ENCODE measurements at regions not wholly inside any gene's neighbourhood (a gene's known extent, or its start where the extent isn't known, plus 50 kb on each side); places are given as distances from the start of the nearest gene placed in this dataset.

DNA sequence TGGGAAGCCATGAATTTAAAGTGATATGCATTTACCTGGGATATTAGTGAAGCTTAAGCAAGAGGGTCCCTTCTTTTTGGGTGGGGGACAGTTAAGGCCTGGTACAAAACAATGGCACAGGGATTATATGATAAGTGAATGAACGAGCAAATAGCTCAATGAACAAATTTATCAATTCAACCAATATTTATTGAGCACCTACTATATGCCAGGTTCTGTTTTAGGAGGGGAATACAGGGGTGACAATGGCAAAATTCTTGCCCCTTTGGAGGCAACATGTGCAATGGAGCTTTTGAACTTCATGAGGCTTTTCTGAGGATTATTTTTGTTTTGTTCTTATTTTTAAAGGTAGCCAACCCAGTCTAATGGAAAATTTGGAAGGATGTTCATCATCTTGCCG lies 68.2 kb downstream of the FOXD2 start:
- ChIA-PET CTCF (interaction anchor here (0.6 to 1.2 kb wide), 3 partner anchors 64 to 1648 kb away, joined by 3 to 4 read pairs (median 3); no protein-coding TSS in a partner anchor), POLR2A (ENCODE audit: low non-redundant PET) (no interaction called here)

DNA sequence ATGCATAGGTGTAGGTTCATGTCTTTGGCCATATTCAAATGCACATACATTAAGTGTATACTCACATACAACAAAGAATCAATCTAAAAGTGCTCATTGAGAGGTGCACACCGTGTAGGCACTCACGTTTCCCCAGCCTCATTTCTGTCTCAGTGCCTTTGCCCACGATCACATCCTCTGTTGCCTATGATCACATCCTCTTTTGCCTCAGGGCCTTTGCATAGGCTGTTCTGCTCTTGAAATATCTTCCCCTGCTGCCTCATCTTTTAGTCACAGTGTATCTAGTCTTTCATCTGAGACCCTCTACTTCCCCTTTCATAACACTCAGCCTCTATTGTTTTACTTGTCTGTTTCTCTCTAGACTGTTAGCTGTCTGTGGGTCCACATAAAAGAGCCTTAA lies 69.3 kb downstream of the FOXD2 start:
- CTCF ChIA-PET = no interaction called here
- POLR2A ChIA-PET (ENCODE audit: low non-redundant PET) = no interaction called here

More for the DNA sequence above, 68.2 kb downstream of the FOXD2 start:
- TF ChIP-seq, protein P1, sequence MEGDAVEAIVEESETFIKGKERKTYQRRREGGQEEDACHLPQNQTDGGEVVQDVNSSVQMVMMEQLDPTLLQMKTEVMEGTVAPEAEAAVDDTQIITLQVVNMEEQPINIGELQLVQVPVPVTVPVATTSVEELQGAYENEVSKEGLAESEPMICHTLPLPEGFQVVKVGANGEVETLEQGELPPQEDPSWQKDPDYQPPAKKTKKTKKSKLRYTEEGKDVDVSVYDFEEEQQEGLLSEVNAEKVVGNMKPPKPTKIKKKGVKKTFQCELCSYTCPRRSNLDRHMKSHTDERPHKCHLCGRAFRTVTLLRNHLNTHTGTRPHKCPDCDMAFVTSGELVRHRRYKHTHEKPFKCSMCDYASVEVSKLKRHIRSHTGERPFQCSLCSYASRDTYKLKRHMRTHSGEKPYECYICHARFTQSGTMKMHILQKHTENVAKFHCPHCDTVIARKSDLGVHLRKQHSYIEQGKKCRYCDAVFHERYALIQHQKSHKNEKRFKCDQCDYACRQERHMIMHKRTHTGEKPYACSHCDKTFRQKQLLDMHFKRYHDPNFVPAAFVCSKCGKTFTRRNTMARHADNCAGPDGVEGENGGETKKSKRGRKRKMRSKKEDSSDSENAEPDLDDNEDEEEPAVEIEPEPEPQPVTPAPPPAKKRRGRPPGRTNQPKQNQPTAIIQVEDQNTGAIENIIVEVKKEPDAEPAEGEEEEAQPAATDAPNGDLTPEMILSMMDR (conservative IDR thresholded peaks at IDR 0.05; ENCODE audit: low read depth) = no peak
- no peak overlapping the region for H3K27ac ChIP-seq
- no peak for DNase-seq (ENCODE audit: low spot score)

DNA sequence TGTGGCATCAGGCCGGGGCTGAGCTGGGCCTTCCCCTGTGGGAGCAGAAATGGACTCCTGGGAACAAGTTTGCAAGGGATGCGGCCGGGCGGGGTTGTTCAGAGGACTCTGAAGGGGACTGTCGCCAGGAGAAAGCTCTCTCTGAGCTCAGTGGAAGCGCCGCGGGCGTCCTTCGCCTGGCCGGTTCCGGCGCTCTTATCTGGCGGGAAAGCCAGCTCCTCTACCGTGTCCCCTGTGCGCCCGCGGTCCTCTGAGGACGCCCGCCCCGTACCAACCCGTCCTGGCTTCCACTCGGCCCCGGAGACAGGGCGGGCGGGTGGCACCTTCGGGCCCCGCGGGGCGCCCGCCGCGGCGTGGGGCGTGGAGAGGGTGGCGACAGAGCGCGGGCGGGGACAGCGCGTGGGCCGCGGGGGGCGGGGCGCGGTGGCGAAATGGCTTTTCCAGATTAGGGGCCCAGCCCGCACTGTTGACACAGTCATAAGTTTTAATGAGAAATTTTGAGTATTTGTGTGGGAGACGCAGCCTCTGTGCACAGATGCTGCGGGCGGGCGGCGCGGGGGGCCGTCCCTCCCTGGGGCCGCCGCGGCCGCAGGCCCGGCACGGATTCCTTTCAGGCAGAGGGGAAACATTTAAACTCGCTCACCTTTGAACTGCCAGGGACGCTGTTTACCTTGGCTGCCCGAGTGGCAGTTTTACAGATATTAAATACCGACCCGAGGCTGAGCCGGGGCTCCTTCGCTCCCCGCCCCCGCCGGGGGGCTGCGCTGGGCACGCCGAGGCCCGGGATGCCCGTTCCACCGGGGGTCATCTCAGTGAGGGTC lies 70.2 kb downstream of the FOXD2 start:
- H3K27ac ChIP-seq = no peak overlapping the region
- POLR2A ChIA-PET (ENCODE audit: low non-redundant PET) = no interaction called here
- TF ChIP-seq, protein P1 (conservative IDR thresholded peaks at IDR 0.05; ENCODE audit: low read depth) = no peak
- CTCF ChIA-PET = interaction anchor here (0.8 kb wide), 1 partner anchor 72 kb away, joined by 4 read pairs; no protein-coding TSS in a partner anchor
- DNase-seq (ENCODE audit: low spot score) = no peak

More for the DNA sequence above, 69.3 kb downstream of the FOXD2 start:
- TF ChIP-seq, protein P1 (conservative IDR thresholded peaks at IDR 0.05; ENCODE audit: low read depth) = no peak
- H3K27ac ChIP-seq = no peak overlapping the region
- DNase-seq (ENCODE audit: low spot score) = no peak

DNA sequence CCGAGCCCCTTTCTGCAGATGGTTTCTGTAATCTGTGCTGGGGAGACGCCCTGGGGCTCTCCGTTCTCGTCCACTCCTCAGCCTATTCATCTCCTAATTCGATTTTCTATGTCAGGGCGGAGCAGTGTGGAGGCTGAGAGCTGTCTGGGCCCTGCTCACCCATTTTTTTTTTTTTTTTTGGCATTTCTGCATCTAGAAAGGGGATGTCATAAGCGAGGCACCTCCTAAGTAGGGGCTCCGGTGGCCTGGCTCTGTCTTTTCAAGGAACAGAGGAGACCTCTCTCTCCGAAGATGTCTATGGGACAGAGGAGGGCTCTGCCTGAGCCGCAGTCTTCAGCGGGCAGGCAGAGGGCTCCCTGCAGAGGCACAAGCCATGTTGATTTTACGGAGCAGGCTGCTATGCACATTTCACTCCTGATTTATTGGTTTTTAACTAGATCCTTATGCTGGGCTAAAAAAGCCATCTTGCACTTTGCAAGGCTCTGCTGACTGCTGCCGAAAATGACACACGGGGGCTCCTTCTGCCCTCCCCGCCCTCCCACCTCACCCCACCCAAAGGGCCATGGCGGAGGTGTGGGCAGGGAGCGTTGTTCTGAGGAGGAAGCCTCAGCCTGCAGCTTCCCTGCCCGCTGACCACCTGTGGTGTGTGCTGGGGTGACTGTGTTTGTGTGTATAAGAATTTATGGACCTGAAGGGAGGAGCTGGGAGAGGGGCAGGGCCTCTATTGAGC lies 71.0 kb downstream of the FOXD2 start:
- no peak for DNase-seq (ENCODE audit: low spot score)
- TF ChIP-seq, protein P1 (conservative IDR thresholded peaks at IDR 0.05; ENCODE audit: low read depth) = no peak
- no peak overlapping the region for H3K27ac ChIP-seq
- POLR2A ChIA-PET (ENCODE audit: low non-redundant PET) = no interaction called here
- CTCF ChIA-PET = interaction anchor here (0.6 kb wide), 2 partner anchors 8 to 649 kb away, joined by 3 to 7 read pairs; no protein-coding TSS in a partner anchor

DNA sequence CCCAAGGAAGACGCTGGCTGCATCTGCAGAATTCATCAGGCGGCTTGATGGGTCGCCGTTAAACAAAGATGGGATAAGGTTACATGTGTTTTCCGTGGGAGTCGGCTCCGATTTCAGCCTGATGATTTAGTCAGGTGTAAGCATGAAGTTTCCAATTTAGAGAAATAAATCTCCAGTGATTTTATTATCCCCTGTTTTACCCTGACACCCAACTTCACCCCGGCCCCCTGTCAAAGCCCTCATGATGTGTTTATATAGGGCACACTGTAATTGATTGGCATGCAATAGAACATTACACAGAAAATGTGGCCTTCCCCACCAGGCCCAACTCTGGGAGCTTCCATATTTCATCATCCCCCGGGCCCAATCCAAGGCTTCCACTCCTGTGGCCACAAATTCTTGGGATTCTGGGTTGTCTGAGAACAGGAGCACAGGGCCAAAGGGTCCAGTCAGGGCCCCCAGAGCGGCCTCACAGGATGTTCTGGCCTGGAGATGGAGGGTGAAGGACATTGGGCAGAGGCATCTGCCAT lies 72.5 kb downstream of the FOXD2 start:
- POLR2A ChIA-PET (ENCODE audit: low non-redundant PET) = no interaction called here
- CTCF ChIA-PET = no interaction called here
- DNase-seq (ENCODE audit: low spot score) = no peak
- no peak overlapping the region for H3K27ac ChIP-seq
- TF ChIP-seq, protein P1 (conservative IDR thresholded peaks at IDR 0.05; ENCODE audit: low read depth) = no peak

DNA sequence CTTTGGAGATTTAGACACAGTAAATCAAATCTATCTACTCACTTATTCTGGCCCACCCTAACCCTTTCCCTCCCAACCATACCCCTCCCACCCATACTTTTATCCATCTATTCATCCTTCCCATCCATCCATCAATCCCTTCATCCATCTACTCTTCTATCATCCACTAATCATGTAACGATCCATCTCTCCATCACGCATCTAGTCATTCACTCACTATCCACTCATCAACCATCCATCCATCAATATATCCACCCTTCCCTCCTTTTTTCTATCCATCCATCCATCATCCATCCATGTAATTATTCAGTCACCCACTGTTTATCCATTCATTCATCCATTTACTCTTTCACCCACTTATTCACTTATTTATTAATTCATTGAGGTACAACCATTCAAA lies 74.0 kb downstream of the FOXD2 start:
- ChIA-PET CTCF (interaction anchor here (0.6 kb wide), 1 partner anchor 205 kb away, joined by 3 read pairs; no protein-coding TSS in a partner anchor), POLR2A (ENCODE audit: low non-redundant PET) (no interaction called here)
- DNase-seq (ENCODE audit: low spot score) = no peak
- H3K27ac ChIP-seq = no peak overlapping the region
- TF ChIP-seq, protein P1 (conservative IDR thresholded peaks at IDR 0.05; ENCODE audit: low read depth) = no peak

Data from RWPE1 (cell line).